ENCODE measurements at regions not wholly inside any gene's neighbourhood (a gene's known extent, or its start where the extent isn't known, plus 50 kb on each side); places are given as distances from the start of the nearest gene placed in this dataset.
A peak's percentile ranks its signal among the peaks of the same experiment; 100 is the strongest.

- H3K27me3 ChIP-seq (ENCODE audit: control insufficient read depth, insufficient read depth, low read length), result no peaks in the 10 kb centered on the region
- no peak for TF ChIP-seq CTCF (IDR thresholded peaks at IDR 0.05; ENCODE audit: insufficient read depth, low read depth, low read length)
- no peak overlapping the region for H3K4me3 ChIP-seq (ENCODE audit: low read depth, low read length)
- CTCF ChIA-PET, result interaction anchor here (0.7 to 0.8 kb wide), 2 partner anchors 184 to 258 kb away, joined by 3 read pairs; no protein-coding TSS in a partner anchor
- H3K36me3 ChIP-seq (ENCODE audit: control insufficient read depth, insufficient read depth, low read length), result no peaks in the 10 kb centered on the region
- DNase-seq (ENCODE audit: low read depth), result peak; percentile 23
- POLR2A ChIA-PET, result no interaction called here
Observed at GRCh38 chr12:60391051-60391450, 795.2 kb downstream of the SLC16A7 start.

DNA sequence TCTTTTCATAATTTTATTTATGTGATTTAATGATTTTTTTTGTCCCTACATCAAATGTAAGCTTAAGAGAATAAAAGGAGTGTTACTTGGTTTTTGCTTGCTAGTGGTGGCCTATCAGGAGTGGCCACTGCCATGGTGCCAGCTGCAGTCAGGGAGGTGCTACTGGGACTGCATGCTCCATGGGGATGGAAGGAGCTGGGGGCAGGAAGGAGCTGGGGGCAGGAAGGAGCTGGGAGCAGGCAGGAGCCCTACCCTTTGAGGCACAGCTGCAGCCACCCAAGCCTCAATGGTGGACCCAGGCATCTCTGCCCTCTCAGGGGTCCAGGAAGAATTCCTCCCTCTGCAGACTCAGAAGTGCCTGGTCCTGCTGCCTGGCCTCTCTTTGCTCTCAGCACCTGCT is 796.0 kb downstream of the SLC16A7 start:
- DNase-seq (ENCODE audit: low read depth), result no peak
- CTCF ChIA-PET, result no interaction called here
- Histone ChIP-seq H3K4me3 (ENCODE audit: low read depth, low read length) (no peak overlapping the region), H3K27me3 (ENCODE audit: control insufficient read depth, insufficient read depth, low read length) (no peaks in the 10 kb centered on the region), H3K36me3 (ENCODE audit: control insufficient read depth, insufficient read depth, low read length) (no peaks in the 10 kb centered on the region)
- TF ChIP-seq CTCF (IDR thresholded peaks at IDR 0.05; ENCODE audit: insufficient read depth, low read depth, low read length), result no peak
- POLR2A ChIA-PET, result no interaction called here

- H3K36me3 ChIP-seq (ENCODE audit: control insufficient read depth, insufficient read depth, low read length), result no peaks in the 10 kb centered on the region
- no peak for TF ChIP-seq CTCF (IDR thresholded peaks at IDR 0.05; ENCODE audit: insufficient read depth, low read depth, low read length)
- no peak for DNase-seq (ENCODE audit: low read depth)
- no peaks in the 10 kb centered on the region for H3K27me3 ChIP-seq (ENCODE audit: control insufficient read depth, insufficient read depth, low read length)
- CTCF ChIA-PET, result no interaction called here
- H3K4me3 ChIP-seq (ENCODE audit: low read depth, low read length), result no peak overlapping the region
- POLR2A ChIA-PET, result no interaction called here
Observed at GRCh38 chr12:60393093-60393492, 797.3 kb downstream of the SLC16A7 start.

- no peaks in the 10 kb centered on the region for H3K27me3 ChIP-seq (ENCODE audit: control insufficient read depth, insufficient read depth, low read length)
- H3K4me3 ChIP-seq (ENCODE audit: low read depth, low read length), result no peak overlapping the region
- H3K36me3 ChIP-seq (ENCODE audit: control insufficient read depth, insufficient read depth, low read length), result no peaks in the 10 kb centered on the region
- TF ChIP-seq CTCF (IDR thresholded peaks at IDR 0.05; ENCODE audit: insufficient read depth, low read depth, low read length), result no peak
- DNase-seq (ENCODE audit: low read depth), result peak; percentile 92
- ChIA-PET CTCF (no interaction called here), POLR2A (interaction anchor here (0.6 kb wide), 1 partner anchor 212 kb away, joined by 15 read pairs; no protein-coding TSS in a partner anchor)
Observed at GRCh38 chr12:60394665-60395064, 798.8 kb downstream of the SLC16A7 start.

DNA sequence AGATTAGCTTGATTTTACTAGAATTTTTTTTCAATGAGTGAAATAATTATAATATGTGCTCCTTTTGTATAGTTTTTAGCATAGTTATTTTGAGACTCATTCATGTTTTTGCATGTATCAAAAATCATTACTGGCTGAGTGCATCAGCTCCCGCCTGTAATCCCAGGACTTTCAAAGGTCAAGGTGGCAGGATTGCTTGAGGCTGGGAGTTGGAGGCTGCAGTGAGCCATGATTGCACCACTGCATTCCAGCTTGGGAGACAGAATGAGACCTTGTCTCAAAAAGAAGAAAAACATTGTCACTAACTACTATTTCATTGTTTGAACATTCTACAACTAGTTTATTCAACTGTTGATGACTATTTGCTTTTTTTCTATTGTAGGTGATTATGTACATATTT is 802.7 kb downstream of the SLC16A7 start:
- no peak for DNase-seq (ENCODE audit: low read depth)
- H3K4me3 ChIP-seq (ENCODE audit: low read depth, low read length), result no peak overlapping the region
- no peaks in the 10 kb centered on the region for H3K27me3 ChIP-seq (ENCODE audit: control insufficient read depth, insufficient read depth, low read length)
- no peak for TF ChIP-seq CTCF (IDR thresholded peaks at IDR 0.05; ENCODE audit: insufficient read depth, low read depth, low read length)
- ChIA-PET CTCF (no interaction called here), POLR2A (no interaction called here)
- no peaks in the 10 kb centered on the region for H3K36me3 ChIP-seq (ENCODE audit: control insufficient read depth, insufficient read depth, low read length)

Data from BJ (cell line).